ENCODE measurements at regions not wholly inside any gene's neighbourhood (a gene's known extent, or its start where the extent isn't known, plus 50 kb on each side); places are given as distances from the start of the nearest gene placed in this dataset.

DNA sequence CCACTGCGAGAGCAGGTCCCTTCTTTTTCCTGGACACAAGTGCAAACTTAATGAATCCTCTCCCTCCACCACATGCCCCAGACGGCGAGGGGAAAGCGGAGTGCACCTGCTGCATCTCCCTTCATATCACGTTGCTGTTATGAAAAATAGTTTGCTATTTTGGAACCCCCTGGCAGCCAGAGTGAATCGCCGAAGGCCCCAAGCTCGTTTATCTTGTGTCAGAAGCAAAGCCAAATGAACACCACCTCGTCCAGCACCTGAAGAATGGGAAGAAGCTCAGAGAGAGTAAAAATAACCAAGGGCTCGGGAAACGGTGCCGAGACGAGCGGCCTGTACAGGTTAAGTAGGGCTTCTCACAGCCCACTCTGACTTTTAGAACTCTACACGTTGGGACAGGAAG is 394.6 kb upstream of the RORA start:
- Histone ChIP-seq H3K27ac (ENCODE audit: insufficient read length, low read depth, low read length) (no peak overlapping the region), H3K4ac (ENCODE audit: low read depth, low read length) (no peak overlapping the region), H4K20me1 (ENCODE audit: control insufficient read depth, insufficient read depth, insufficient read length) (no peaks in the 10 kb centered on the region), H3K23me2 (ENCODE audit: insufficient read length, low read depth, low read length, poor library complexity, severe bottlenecking) (no peaks in the 10 kb centered on the region), H3K18ac (ENCODE audit: insufficient read length, low read depth, low read length) (no peak overlapping the region), H2BK15ac (ENCODE audit: low read depth, low read length) (no peak overlapping the region), H3K9me3 (ENCODE audit: control insufficient read depth, low read depth, low read length) (no peaks in the 10 kb centered on the region), H3K79me2 (ENCODE audit: insufficient read depth, low read length) (no peaks in the 10 kb centered on the region), H3K4me1 (ENCODE audit: insufficient read depth, low read length) (no peaks in the 10 kb centered on the region), H2BK12ac (ENCODE audit: insufficient read length, low read depth, low read length) (no peak overlapping the region), H4K5ac (ENCODE audit: insufficient read length, low read depth, low read length) (no peak overlapping the region), H3K14ac (ENCODE audit: insufficient read depth, low read length) (no peak overlapping the region), H3K4me2 (ENCODE audit: insufficient read depth, insufficient read length, low read length) (no peak overlapping the region), H3K79me1 (ENCODE audit: insufficient read depth, low read depth, low read length, poor library complexity, severe bottlenecking) (no peaks in the 10 kb centered on the region), H4K8ac (replicated peaks; ENCODE audit: insufficient read length, low read depth, low read length) (no peak overlapping the region), H3K9ac (ENCODE audit: extremely low read depth, insufficient read length, low read length) (no peak overlapping the region), H3K23ac (ENCODE audit: insufficient read length, low read depth, low read length) (no peak overlapping the region), H2BK5ac (ENCODE audit: insufficient read length, low read length) (no peak overlapping the region), H3K56ac (ENCODE audit: insufficient read length, low read depth, low read length) (no peak overlapping the region), H2BK20ac (ENCODE audit: low read depth, low read length, poor library complexity, severe bottlenecking) (no peak overlapping the region), H2AFZ (ENCODE audit: low read length) (no peak overlapping the region), H3K27me3 (ENCODE audit: insufficient read depth, low read length) (no peaks in the 10 kb centered on the region), H3T11ph (ENCODE audit: low read length) (no peak overlapping the region), H2AK5ac (ENCODE audit: insufficient read length, low read length) (no peak overlapping the region), H4K91ac (ENCODE audit: insufficient read length, low read depth, low read length) (no peak overlapping the region), H2BK120ac (ENCODE audit: low read depth, low read length, poor library complexity, severe bottlenecking) (no peak overlapping the region)
- no peaks in the 10 kb centered on the region for H3K36me3 Mint-ChIP-seq (ENCODE audit: insufficient read depth in 1 of 3, low read depth in 3 of 3)
- no peak for DNase-seq
- no peaks in the 10 kb centered on the region for H3K9me3 Mint-ChIP-seq
- H3K27me3 Mint-ChIP-seq (ENCODE audit: low read depth), result no peaks in the 10 kb centered on the region
- no CpG with 5 or more reads among the region's 15 CpGs for WGBS (ENCODE audit: extremely low coverage, insufficient read length, low lambda C conversion rate)
- peak overlapping the region in 1 of 3 experiments; percentile 41; a peak in 1 of 7 replicates for H3K27ac Mint-ChIP-seq
- no peak overlapping the region for H3K4me3 Mint-ChIP-seq
- TF ChIP-seq, protein P1, sequence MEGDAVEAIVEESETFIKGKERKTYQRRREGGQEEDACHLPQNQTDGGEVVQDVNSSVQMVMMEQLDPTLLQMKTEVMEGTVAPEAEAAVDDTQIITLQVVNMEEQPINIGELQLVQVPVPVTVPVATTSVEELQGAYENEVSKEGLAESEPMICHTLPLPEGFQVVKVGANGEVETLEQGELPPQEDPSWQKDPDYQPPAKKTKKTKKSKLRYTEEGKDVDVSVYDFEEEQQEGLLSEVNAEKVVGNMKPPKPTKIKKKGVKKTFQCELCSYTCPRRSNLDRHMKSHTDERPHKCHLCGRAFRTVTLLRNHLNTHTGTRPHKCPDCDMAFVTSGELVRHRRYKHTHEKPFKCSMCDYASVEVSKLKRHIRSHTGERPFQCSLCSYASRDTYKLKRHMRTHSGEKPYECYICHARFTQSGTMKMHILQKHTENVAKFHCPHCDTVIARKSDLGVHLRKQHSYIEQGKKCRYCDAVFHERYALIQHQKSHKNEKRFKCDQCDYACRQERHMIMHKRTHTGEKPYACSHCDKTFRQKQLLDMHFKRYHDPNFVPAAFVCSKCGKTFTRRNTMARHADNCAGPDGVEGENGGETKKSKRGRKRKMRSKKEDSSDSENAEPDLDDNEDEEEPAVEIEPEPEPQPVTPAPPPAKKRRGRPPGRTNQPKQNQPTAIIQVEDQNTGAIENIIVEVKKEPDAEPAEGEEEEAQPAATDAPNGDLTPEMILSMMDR (conservative IDR thresholded peaks at IDR 0.05), result no peak
- H3K4me1 Mint-ChIP-seq, result peaks cover 3 to 6% of the 10 kb centered on the region in 2 experiments; a peak in 1 of 4 replicates
